GM12878 (cell line): ENCODE measurements at regions not wholly inside any gene's neighbourhood (a gene's known extent, or its start where the extent isn't known, plus 50 kb on each side); places are given as distances from the start of the nearest gene placed in this dataset.

Experiments
- ATAC-seq: fragments of 200-7000 bp; cut with Tn5 transposase; 3 replicates; pipeline ENCODE4 v1.9.1; 2020; ENCODE audit warnings: mild to moderate bottlenecking, moderate library complexity
- BruUV-seq: library from RNA; stranded (reverse); fragments of 400-500 nt; replicated peaks from 2 replicates; lab custom pipeline; 2021; lab: Mats Ljungman, UMichigan
- CTCF ChIA-PET: fragments of 300-600 bp; sonication (Branson Sonifier 250); formaldehyde crosslinking; extraction: SDS; loops from one replicate; lab custom pipeline; 2021; ENCODE audit warnings: inconsistent platforms; lab: Yijun Ruan, JAX
- POLR2A ChIA-PET: fragments of 350-600 bp; formaldehyde crosslinking; extraction: SDS; loops from one replicate; lab custom pipeline; 2021; ENCODE audit warnings: inconsistent platforms; lab: Charles Lee
- RAD21 ChIA-PET: fragments of 300-600 bp; sonication (Branson Sonifier 250); formaldehyde crosslinking; loops from one replicate; lab custom pipeline; 2023; ENCODE audit warnings: antibody characterized with exemption; ENCODE audit not compliant: unreplicated experiment; lab: Charles Lee
- SMC1A ChIA-PET: fragments of 300-600 bp; sonication (Branson Sonifier 250); formaldehyde crosslinking; loops from one replicate; lab custom pipeline; 2023; ENCODE audit not compliant: unreplicated experiment, uncharacterized antibody; lab: Charles Lee
- DNase-seq: peaks from one replicate; pipeline ENCODE4 v3.0.0-alpha.2; 2011; ENCODE audit warnings: low read depth, low spot score
- FAIRE-seq: peaks from 3 replicates; lab custom pipeline; 2011; peaks lifted over from hg19 to GRCh38; lab: Jason Lieb, UNC
- H2AFZ ChIP-seq: 2 replicates; pipeline ENCODE4 v1.6.0; 2011; ENCODE audit warnings: low read depth, low read length, control low read depth; ENCODE audit not compliant: control insufficient read depth
- H3K27ac ChIP-seq: 2 replicates; pipeline ENCODE4 v1.5.1; 2011; ENCODE audit warnings: control low read depth; ENCODE audit not compliant: control insufficient read depth, insufficient read depth
- H3K27me3 ChIP-seq, 2 experiments: replicated peaks in 1 of 2; 2 replicates each; pipeline versions ENCODE4 v1.6.0 to v1.6.1; 2011; ENCODE audit warnings: low read length in 1 of 2; ENCODE audit not compliant: control insufficient read depth in 2 of 2, insufficient read depth in 2 of 2
- H3K36me3 ChIP-seq, 2 experiments: 2 replicates each; pipeline ENCODE4 v1.5.1; 2011; ENCODE audit warnings: low read length in 1 of 2; ENCODE audit not compliant: control insufficient read depth in 2 of 2, insufficient read depth in 2 of 2
- H3K4me1 ChIP-seq: 2 replicates; pipeline ENCODE4 v1.6.1; 2011; ENCODE audit warnings: mild to moderate bottlenecking, low read length, moderate library complexity, mixed read lengths; ENCODE audit not compliant: control insufficient read depth, insufficient read depth
- H3K4me2 ChIP-seq: 2 replicates; pipeline ENCODE4 v1.6.0; 2011; ENCODE audit warnings: control low read depth; ENCODE audit not compliant: control insufficient read depth, insufficient read depth
- H3K4me3 ChIP-seq: fragments of 200-600 bp; sonication (generic); 2 replicates; pipeline ENCODE4 v1.5.1; 2016
- H3K79me2 ChIP-seq: 2 replicates; pipeline ENCODE4 v1.6.0; 2011; ENCODE audit warnings: low read length; ENCODE audit not compliant: control insufficient read depth, insufficient read depth
- H3K9ac ChIP-seq: 2 replicates; pipeline ENCODE4 v1.8.0; 2011; ENCODE audit warnings: low read length, control low read depth, mixed read lengths; ENCODE audit not compliant: control insufficient read depth, insufficient read depth
- H3K9me3 ChIP-seq: replicated peaks from 3 replicates; pipeline ENCODE4 v1.5.1; 2011; ENCODE audit warnings: mild to moderate bottlenecking, low read length; ENCODE audit not compliant: control insufficient read depth, insufficient read depth
- H4K20me1 ChIP-seq: 2 replicates; pipeline ENCODE4 v1.6.0; 2011; ENCODE audit not compliant: control insufficient read depth, insufficient read depth
- CBX5 ChIP-seq: sonication (generic); IDR thresholded peaks from 2 replicates; pipeline ENCODE4 v1.6.1; 2016; ENCODE audit warnings: low read depth, moderate library complexity, mild to moderate bottlenecking, inconsistent platforms
- CHD2 ChIP-seq: IDR thresholded peaks from 2 replicates; pipeline ENCODE4 v1.6.1; 2011; ENCODE audit warnings: low read depth, low read length, improper control_type of control experiment, borderline replicate concordance
- CREB1 ChIP-seq: IDR thresholded peaks from 2 replicates; pipeline ENCODE4 v1.6.1; 2012; ENCODE audit warnings: low read depth, mild to moderate bottlenecking, inconsistent platforms
- CTCF ChIP-seq, 3 experiments: IDR thresholded peaks in 2 of 3; conservative IDR thresholded peaks in 1 of 3; 2 replicates each; pipeline ENCODE4 v1.5.1; 2011; ENCODE audit warnings: low read depth in 3 of 3, low read length in 3 of 3, mild to moderate bottlenecking in 3 of 3, control low read depth in 2 of 3, moderate library complexity in 2 of 3, inconsistent platforms in 1 of 3, mixed read lengths in 1 of 3; ENCODE audit not compliant: control insufficient read depth in 2 of 3, insufficient read depth in 1 of 3; ENCODE audit errors: extremely low read depth in 1 of 3
- E2F4 ChIP-seq: IDR thresholded peaks from 2 replicates; pipeline ENCODE4 v1.6.1; 2012; ENCODE audit warnings: low read depth, low read length, improper control_type of control experiment
- E2F8 ChIP-seq: fragments of 450-650 bp; IDR thresholded peaks from 2 replicates; pipeline ENCODE4 v1.6.1; 2018; ENCODE audit warnings: mild to moderate bottlenecking, low read depth, moderate library complexity; ENCODE audit not compliant: partially characterized antibody
- HDAC6 ChIP-seq: fragments of 200-600 bp; sonication (generic); IDR thresholded peaks from one replicate; pipeline ENCODE4 v1.8.0; 2017; ENCODE audit warnings: antibody characterized with exemption; ENCODE audit not compliant: unreplicated experiment
- HDGF ChIP-seq: fragments of 450-650 bp; IDR thresholded peaks from 2 replicates; pipeline ENCODE4 v1.6.1; 2016; ENCODE audit warnings: antibody characterized with exemption
- IRF5 ChIP-seq: fragments of 450-650 bp; IDR thresholded peaks from 2 replicates; pipeline ENCODE4 v1.6.1; 2017; ENCODE audit warnings: borderline replicate concordance
- MYC ChIP-seq: IDR thresholded peaks from 2 replicates; pipeline ENCODE4 v1.6.1; 2011; ENCODE audit warnings: mild to moderate bottlenecking, low read length, moderate library complexity, inconsistent platforms; ENCODE audit not compliant: insufficient read depth, insufficient replicate concordance, insufficient read length, severe bottlenecking
- NBN ChIP-seq: fragments of 450-650 bp; IDR thresholded peaks from 2 replicates; pipeline ENCODE4 v1.6.1; 2016
- NR2C1 ChIP-seq: fragments of 450-650 bp; IDR thresholded peaks from 2 replicates; pipeline ENCODE4 v1.6.1; 2017; ENCODE audit warnings: antibody characterized with exemption, mild to moderate bottlenecking, moderate library complexity
- RBBP5 ChIP-seq: fragments of 200-600 bp; sonication (generic); conservative IDR thresholded peaks from 2 replicates; pipeline ENCODE4 v1.6.1; 2016
- WGBS: methylation state at CpG from one replicate; pipeline ENCODE4 v1.1.6; 2016; ENCODE audit warnings: low lambda C conversion rate; ENCODE audit not compliant: insufficient replicate concordance, insufficient coverage; ENCODE audit errors: missing lambda C conversion rate; 5-methylcytosine and 5-hydroxymethylcytosine counted together
- in situ Hi-C: fragments of 300-500 bp; cut with MboI; formaldehyde crosslinking; loops from 9 replicates; pipeline ENCODE4 v1.14.3; 2018; ENCODE audit warnings: mixed read lengths
- intact Hi-C: fragments of 100-400 bp; cut with micrococcal nuclease; formaldehyde crosslinking; loops from one replicate; pipeline ENCODE4 v1.14.2; 2022; ENCODE audit not compliant: unreplicated experiment

GRCh38 chr13:73225990-73226389 lies 167.2 kb downstream of the KLF5 start:
- H3K4me1 ChIP-seq: peaks cover 5% of the 10 kb centered on the region
- no peaks in the 10 kb centered on the region for H3K79me2 ChIP-seq
- no peak for ATAC-seq
- RAD21 ChIA-PET: no interaction called here
- SMC1A ChIA-PET: no interaction called here
- H2AFZ ChIP-seq: no peak overlapping the region
- BruUV-seq: no TSS peak
- no peak overlapping the region for H3K9ac ChIP-seq
- FAIRE-seq: no peak
- WGBS: 0% methylated on average over 1 of the region's 1 CpG
- TF ChIP-seq E2F8: no peak
- TF ChIP-seq NBN: no peak
- no peak for TF ChIP-seq CREB1
- TF ChIP-seq CTCF (IDR thresholded peaks at IDR 0.05 in 2 of 3, conservative IDR thresholded peaks at IDR 0.05 in 1 of 3; ENCODE audit: control insufficient read depth in 2 of 3, extremely low read depth in 1 of 3, insufficient read depth in 1 of 3, low read depth in 3 of 3, low read length in 3 of 3): no peak
- TF ChIP-seq MYC: no peak
- no peak for TF ChIP-seq HDAC6
- no peak for TF ChIP-seq HDGF
- TF ChIP-seq NR2C1: no peak
- no peak for TF ChIP-seq RBBP5
- TF ChIP-seq IRF5: no peak
- TF ChIP-seq CHD2: no peak
- no peak for TF ChIP-seq E2F4
- no peak for TF ChIP-seq CBX5
- POLR2A ChIA-PET: no interaction called here
- no peaks in the 10 kb centered on the region for H3K9me3 ChIP-seq
- no peaks in the 10 kb centered on the region for H4K20me1 ChIP-seq
- H3K4me2 ChIP-seq: no peak overlapping the region
- in situ Hi-C loops (no loop called here), intact Hi-C loops (loop anchor here (10.0 kb wide), 1 partner anchor 479 kb away; no protein-coding TSS in a partner anchor)
- no peak overlapping the region for H3K4me3 ChIP-seq
- no peaks in the 10 kb centered on the region for H3K27me3 ChIP-seq
- DNase-seq: no peak
- H3K36me3 ChIP-seq: no peaks in the 10 kb centered on the region
- CTCF ChIA-PET: no interaction called here
- no peak overlapping the region for H3K27ac ChIP-seq
